Testis (tissue), 2 donors: ENCODE measurements at regions not wholly inside any gene's neighbourhood (a gene's known extent, or its start where the extent isn't known, plus 50 kb on each side); places are given as distances from the start of the nearest gene placed in this dataset.

ENCODE experiments used
- CTCF ChIP-seq, 3 experiments: fragments of 450-650 bp in 2 of 3; fragments of 200-600 bp in 1 of 3; sonication (generic) in 1 of 3; IDR thresholded peaks; one replicate each; pipeline ENCODE4 v1.5.1; 2016 to 2019; ENCODE audit warnings: antibody characterized with exemption in 3 of 3, mild to moderate bottlenecking in 2 of 3, moderate library complexity in 1 of 3
- POLR2A ChIP-seq: fragments of 450-650 bp; IDR thresholded peaks from one replicate; pipeline ENCODE4 v1.6.1; 2017; ENCODE audit warnings: antibody characterized with exemption, mild to moderate bottlenecking, moderate library complexity

DNA sequence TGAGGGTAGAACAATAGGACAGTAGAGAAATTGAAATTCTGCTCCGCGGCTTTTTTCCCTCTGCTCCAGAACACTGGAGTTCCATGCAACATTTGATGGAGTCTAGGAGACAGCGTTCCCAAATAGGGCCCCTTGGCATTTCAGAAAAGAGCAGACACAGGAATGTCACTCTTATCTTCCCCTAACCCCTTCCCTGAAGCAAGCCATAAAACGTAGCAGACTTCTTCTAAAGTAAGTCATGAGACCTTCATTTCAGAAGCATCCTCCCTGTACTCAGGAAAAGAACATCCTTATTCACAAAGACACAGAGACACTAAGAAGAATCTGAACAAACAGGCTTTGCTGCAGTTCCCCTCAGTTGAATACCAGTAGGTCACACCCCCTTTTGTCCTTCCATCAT is 296.1 kb upstream of the SOX9 start:
- TF ChIP-seq POLR2A (no peak), CTCF (IDR thresholded peaks at IDR 0.05) (no peak)
